Gastrocnemius medialis (tissue), 4 donors: ENCODE measurements at regions not wholly inside any gene's neighbourhood (a gene's known extent, or its start where the extent isn't known, plus 50 kb on each side); places are given as distances from the start of the nearest gene placed in this dataset.
"Not testable (repeated sequence)": the region's sequence is repeated elsewhere in the genome, so short reads cannot be mapped to it uniquely, and the experiment has no call there.

Experiments
- ATAC-seq, 2 donors: fragments of 150-250 bp; one replicate each; pipeline ENCODE4 v1.9.1; 2016
- DNase-seq, 2 donors: peaks; one replicate each; pipeline ENCODE4 v3.0.0-alpha.2; 2019
- H3K27ac ChIP-seq, 4 donors: fragments of 200-600 bp; sonication (generic); 1 replicate in 1 of 4; 2 replicates in 3 of 4; pipeline ENCODE4 v1.5.1; 2016 to 2018; ENCODE audit warnings: mild to moderate bottlenecking in 2 of 4, moderate library complexity in 1 of 4
- H3K27me3 ChIP-seq, 3 donors: fragments of 200-600 bp; sonication (generic) in 2 of 3; 1 replicate in 1 of 3; 2 replicates in 2 of 3; pipeline versions ENCODE4 v1.5.1 to v1.6.0; 2016 to 2019; ENCODE audit warnings: mild to moderate bottlenecking in 1 of 3, moderate library complexity in 1 of 3
- H3K36me3 ChIP-seq, 2 donors: fragments of 200-600 bp; sonication (generic) in 1 of 2; one replicate each; pipeline ENCODE4 v1.5.1; 2017 to 2018
- H3K4me1 ChIP-seq, 2 donors: fragments of 200-600 bp; sonication (generic) in 1 of 2; one replicate each; pipeline ENCODE4 v1.5.1; 2016 to 2017; ENCODE audit warnings: mild to moderate bottlenecking in 2 of 2
- H3K4me3 ChIP-seq, 4 donors: fragments of 200-600 bp; sonication (generic) in 3 of 4; 1 replicate in 1 of 4; 2 replicates in 3 of 4; pipeline ENCODE4 v1.5.1; 2016 to 2019; ENCODE audit warnings: mild to moderate bottlenecking in 2 of 4
- H3K9me3 ChIP-seq, 3 donors: fragments of 200-600 bp; sonication (generic) in 2 of 3; 1 replicate in 1 of 3; 2 replicates in 2 of 3; pipeline ENCODE4 v1.5.1; 2016 to 2019
- in situ Hi-C, 4 donors: fragments of 200-750 bp; cut with MboI; loops; one replicate each; pipeline versions ENCODE4 v1.15.0 to v1.8.0; 2017; ENCODE audit warnings: low sequenced_read_pairs in 4 of 4
- intact Hi-C: fragments of 100-400 bp; cut with DNase I; formaldehyde crosslinking; loops from one replicate; pipeline ENCODE4 v1.15.1; 2023; ENCODE audit warnings: low total_unique reads
- microRNA-seq, 2 donors: library from miRNA; unstranded; fragments of <30 nt; microRNA quantifications; one replicate each; pipeline ENCODE4, GENCODE V29; 2016; ENCODE audit warnings: borderline replicate concordance in 2 of 2

- H3K36me3 ChIP-seq, H3K27me3 ChIP-seq, intact Hi-C loops, H3K27ac ChIP-seq, H3K9me3 ChIP-seq, DNase-seq, in situ Hi-C loops, ATAC-seq, H3K4me1 ChIP-seq, H3K4me3 ChIP-seq: not testable (repeated sequence)
Observed at GRCh38 chr15:22002711-22003110, 77.6 kb upstream of the OR4M2 start.

- H3K4me3 ChIP-seq, ATAC-seq, H3K9me3 ChIP-seq, H3K27me3 ChIP-seq, intact Hi-C loops, H3K4me1 ChIP-seq, H3K27ac ChIP-seq, in situ Hi-C loops, DNase-seq, H3K36me3 ChIP-seq: not testable (repeated sequence)
Observed at GRCh38 chr15:21989117-21989516, 91.2 kb upstream of the OR4M2 start.

GRCh38 chr15:21983820-21984219, 96.5 kb upstream of the OR4M2 start:
- H3K9me3 ChIP-seq, H3K27ac ChIP-seq, H3K27me3 ChIP-seq, H3K4me3 ChIP-seq, in situ Hi-C loops, intact Hi-C loops, DNase-seq, H3K36me3 ChIP-seq, H3K4me1 ChIP-seq: not testable (repeated sequence)
- peak; percentile 89 to 98 for ATAC-seq

- in situ Hi-C loops: not testable (repeated sequence)
Observed at GRCh38 chr15:21979960-21980359, 100.4 kb upstream of the OR4M2 start.

GRCh38 chr15:21953713-21954112, 76.2 kb upstream of the POTEB start:
- ATAC-seq, H3K27me3 ChIP-seq, H3K4me3 ChIP-seq, intact Hi-C loops, H3K36me3 ChIP-seq, H3K4me1 ChIP-seq, H3K27ac ChIP-seq, H3K9me3 ChIP-seq, in situ Hi-C loops, DNase-seq: not testable (repeated sequence)

More at GRCh38 chr15:21979960-21980359, 100.4 kb upstream of the OR4M2 start:
- intact Hi-C loops, H3K27ac ChIP-seq, DNase-seq, H3K4me1 ChIP-seq, ATAC-seq, H3K4me3 ChIP-seq, H3K36me3 ChIP-seq, H3K9me3 ChIP-seq, H3K27me3 ChIP-seq: not testable (repeated sequence)

GRCh38 chr15:21940302-21940701, 62.8 kb upstream of the POTEB start:
- H3K4me1 ChIP-seq, H3K36me3 ChIP-seq, H3K27me3 ChIP-seq, H3K4me3 ChIP-seq, intact Hi-C loops, in situ Hi-C loops, H3K27ac ChIP-seq, H3K9me3 ChIP-seq, DNase-seq: not testable (repeated sequence)
- peak in 1 of 2 donors; percentile 58 for ATAC-seq

Small RNA genes lying in the stretch of these regions (microRNA-seq; reads per million reads assigned to microRNA genes)
- 0 reads per million in 2 donors for gene MIR5701-3
